Epithelial cell of esophagus (primary cell): ENCODE measurements at regions not wholly inside any gene's neighbourhood (a gene's known extent, or its start where the extent isn't known, plus 50 kb on each side); places are given as distances from the start of the nearest gene placed in this dataset.
"Not testable (repeated sequence)": the region's sequence is repeated elsewhere in the genome, so short reads cannot be mapped to it uniquely, and the experiment has no call there.

Experiments
- DNase-seq: peaks from one replicate; pipeline ENCODE4 v3.0.0; 2010; ENCODE audit warnings: low read depth
- H3K4me3 ChIP-seq: 2 replicates; pipeline ENCODE4 v1.5.1; 2011; ENCODE audit warnings: mild to moderate bottlenecking, low read length, control low read depth
- CTCF ChIP-seq: IDR thresholded peaks from 2 replicates; pipeline ENCODE4 v1.5.1; 2011; ENCODE audit warnings: low read depth, mild to moderate bottlenecking, low read length, control low read depth, inconsistent platforms; ENCODE audit not compliant: insufficient read depth; ENCODE audit errors: missing control alignments

GRCh38 chr7:81232084-81232799 is 313.4 kb upstream of the SEMA3C start:
- no peak for DNase-seq
- no peak overlapping the region for H3K4me3 ChIP-seq
- TF ChIP-seq CTCF = no peak

GRCh38 chr7:81231301-81231838 is 312.5 kb upstream of the SEMA3C start:
- no peak for TF ChIP-seq CTCF
- DNase-seq = no peak
- no peak overlapping the region for H3K4me3 ChIP-seq

- no peak overlapping the region for H3K4me3 ChIP-seq
- TF ChIP-seq CTCF = no peak
- no peak for DNase-seq
Observed at GRCh38 chr7:81226234-81226633, 307.4 kb upstream of the SEMA3C start.

GRCh38 chr7:81222692-81223091 is 303.8 kb upstream of the SEMA3C start:
- not testable (repeated sequence) for H3K4me3 ChIP-seq

GRCh38 chr7:81221527-81222217 is 302.8 kb upstream of the SEMA3C start:
- no peak for TF ChIP-seq CTCF
- DNase-seq = no peak
- H3K4me3 ChIP-seq = no peak overlapping the region

More at GRCh38 chr7:81222692-81223091, 303.8 kb upstream of the SEMA3C start:
- DNase-seq = not testable (repeated sequence)

GRCh38 chr7:81218480-81219106 is 299.7 kb upstream of the SEMA3C start:
- DNase-seq = no peak
- TF ChIP-seq CTCF = no peak

GRCh38 chr7:81213394-81213793 is 294.5 kb upstream of the SEMA3C start:
- no peak overlapping the region for H3K4me3 ChIP-seq
- no peak for DNase-seq
- no peak for TF ChIP-seq CTCF

More at GRCh38 chr7:81218480-81219106, 299.7 kb upstream of the SEMA3C start:
- no peak overlapping the region for H3K4me3 ChIP-seq
